Transverse colon (tissue), 4 donors: ENCODE measurements at regions not wholly inside any gene's neighbourhood (a gene's known extent, or its start where the extent isn't known, plus 50 kb on each side); places are given as distances from the start of the nearest gene placed in this dataset.

Experiments used
- DNase-seq: peaks from one replicate; pipeline ENCODE4 v3.0.0-alpha.2; 2019
- H3K27ac ChIP-seq, 4 donors: fragments of 200-600 bp; sonication (generic); 2 replicates each; pipeline ENCODE4 v1.5.1; 2016 to 2018; ENCODE audit warnings: inconsistent platforms in 4 of 4
- H3K27me3 ChIP-seq: fragments of 200-600 bp; sonication (generic); 2 replicates; pipeline ENCODE4 v1.5.1; 2017; ENCODE audit warnings: inconsistent platforms
- H3K36me3 ChIP-seq, 4 donors: fragments of 200-600 bp; sonication (generic); 2 replicates each; pipeline ENCODE4 v1.5.1; 2017 to 2019; ENCODE audit warnings: inconsistent platforms in 4 of 4
- H3K4me1 ChIP-seq, 4 donors: fragments of 200-600 bp; sonication (generic); 2 replicates each; pipeline ENCODE4 v1.5.1; 2017 to 2020; ENCODE audit warnings: inconsistent platforms in 4 of 4
- H3K4me3 ChIP-seq, 4 donors: fragments of 200-600 bp; sonication (generic); 1 replicate in 1 of 4; 2 replicates in 3 of 4; pipeline versions ENCODE4 v1.5.1 to v1.6.1; 2017 to 2019; ENCODE audit warnings: inconsistent platforms in 4 of 4
- H3K9me3 ChIP-seq, 2 donors: fragments of 200-600 bp; sonication (generic); 2 replicates each; pipeline ENCODE4 v1.5.1; 2017 to 2019; ENCODE audit warnings: inconsistent platforms in 2 of 2
- CTCF ChIP-seq, 5 experiments: fragments of 200-600 bp in 3 of 5; fragments of 450-650 bp in 2 of 5; sonication (generic) in 3 of 5; IDR thresholded peaks; 1 replicate in 2 of 5; 2 replicates in 3 of 5; pipeline ENCODE4 v1.5.1; 2016 to 2017; ENCODE audit warnings: antibody characterized with exemption in 5 of 5, inconsistent platforms in 3 of 5, mild to moderate bottlenecking in 2 of 5, moderate library complexity in 1 of 5
- EP300 ChIP-seq: sonication (generic); formaldehyde crosslinking; IDR thresholded peaks from one replicate; pipeline ENCODE4 v1.6.1; 2017; ENCODE audit warnings: antibody characterized with exemption, low read depth
- POLR2A ChIP-seq: fragments of 450-650 bp; IDR thresholded peaks from one replicate; pipeline ENCODE4 v1.6.1; 2016; ENCODE audit warnings: antibody characterized with exemption, mild to moderate bottlenecking, moderate library complexity
- POLR2AphosphoS5 ChIP-seq, 3 donors: sonication (generic); formaldehyde crosslinking; IDR thresholded peaks; one replicate each; pipeline ENCODE4 v1.6.1; 2016; ENCODE audit warnings: antibody characterized with exemption in 3 of 3
- WGBS, 2 donors: methylation state at CpG; one replicate each; pipeline ENCODE4 v1.1.5; 2018; ENCODE audit warnings: low coverage in 1 of 2; 5-methylcytosine and 5-hydroxymethylcytosine counted together
- in situ Hi-C, 4 donors: fragments of 200-750 bp; cut with MboI; loops; one replicate each; pipeline versions ENCODE4 v1.15.0 to v1.15.1; 2017; ENCODE audit warnings: low sequenced_read_pairs in 3 of 4, low pct_ligation_motif_present in 1 of 4, low pct_unique_long_range_greater_than_20kb in 1 of 4
- intact Hi-C: fragments of 100-400 bp; cut with DNase I; formaldehyde crosslinking; loops from one replicate; pipeline ENCODE4 v1.15.1; 2023; ENCODE audit warnings: low total_unique reads

GRCh38 chr3:182382112-182382857 lies 411.0 kb upstream of the ATP11B start:
- TF ChIP-seq POLR2AphosphoS5 (IDR thresholded peaks at IDR 0.05) (no peak), POLR2A (no peak), EP300 (no peak), CTCF (IDR thresholded peaks at IDR 0.05) (no peak)
- Histone ChIP-seq H3K9me3 (no peaks in the 10 kb centered on the region), H3K4me3 (no peak overlapping the region), H3K36me3 (no peaks in the 10 kb centered on the region), H3K4me1 (no peaks in the 10 kb centered on the region), H3K27ac (no peak overlapping the region), H3K27me3 (no peaks in the 10 kb centered on the region)
- DNase-seq = no peak
- WGBS, 2 donors = 84 to 89% methylated on average over 3 to 4 of the region's 4 CpGs
- intact Hi-C loops (no loop called here), in situ Hi-C loops (no loop called here)

- H3K36me3 ChIP-seq = no peaks in the 10 kb centered on the region
- in situ Hi-C loops = no loop called here
Measured at GRCh38 chr3:182384221-182384620, 409.1 kb upstream of the ATP11B start.

GRCh38 chr3:182385356-182385755 lies 407.9 kb upstream of the ATP11B start:
- no peaks in the 10 kb centered on the region for H3K36me3 ChIP-seq
- WGBS, 2 donors = 60 to 71% methylated on average over 2 of the region's 2 CpGs
- no peaks in the 10 kb centered on the region for H3K9me3 ChIP-seq
- in situ Hi-C loops = no loop called here
- no peaks in the 10 kb centered on the region for H3K27me3 ChIP-seq
- TF ChIP-seq CTCF (IDR thresholded peaks at IDR 0.05) (no peak), POLR2A (no peak), POLR2AphosphoS5 (IDR thresholded peaks at IDR 0.05) (no peak), EP300 (no peak)
- H3K4me3 ChIP-seq = no peak overlapping the region
- intact Hi-C loops = no loop called here
- DNase-seq = no peak
- H3K4me1 ChIP-seq = no peaks in the 10 kb centered on the region
- no peak overlapping the region for H3K27ac ChIP-seq

More at GRCh38 chr3:182384221-182384620, 409.1 kb upstream of the ATP11B start:
- no peak overlapping the region for H3K4me3 ChIP-seq
- no peak for DNase-seq
- no peaks in the 10 kb centered on the region for H3K27me3 ChIP-seq
- H3K27ac ChIP-seq = no peak overlapping the region
- intact Hi-C loops = no loop called here
- 42 to 49% methylated on average over 5 of the region's 5 CpGs for WGBS, 2 donors
- H3K9me3 ChIP-seq = no peaks in the 10 kb centered on the region
- no peaks in the 10 kb centered on the region for H3K4me1 ChIP-seq
- TF ChIP-seq POLR2A (no peak), POLR2AphosphoS5 (IDR thresholded peaks at IDR 0.05) (no peak), CTCF (IDR thresholded peaks at IDR 0.05) (no peak), EP300 (no peak)

- DNase-seq = no peak
- intact Hi-C loops (no loop called here), in situ Hi-C loops (no loop called here)
- H3K4me1 ChIP-seq = peaks cover 0 to 4% (median 0%) of the 10 kb centered on the region in 4 donors
- no peak for TF ChIP-seq EP300
- no peak for TF ChIP-seq POLR2AphosphoS5 (IDR thresholded peaks at IDR 0.05)
- no peak for TF ChIP-seq POLR2A
- no peak for TF ChIP-seq CTCF (IDR thresholded peaks at IDR 0.05)
- no peaks in the 10 kb centered on the region for H3K27me3 ChIP-seq
- no peaks in the 10 kb centered on the region for H3K9me3 ChIP-seq
- H3K36me3 ChIP-seq = no peaks in the 10 kb centered on the region
- no peak overlapping the region for H3K4me3 ChIP-seq
- 79 to 82% methylated on average over 1 of the region's 1 CpG for WGBS, 2 donors
- H3K27ac ChIP-seq = no peak overlapping the region
Measured at GRCh38 chr3:182388506-182388905, 404.8 kb upstream of the ATP11B start.
